Sigmoid colon (tissue), 6 donors: ENCODE measurements at regions not wholly inside any gene's neighbourhood (a gene's known extent, or its start where the extent isn't known, plus 50 kb on each side); places are given as distances from the start of the nearest gene placed in this dataset.

Experiments used
- DNase-seq: peaks from one replicate; pipeline ENCODE4 v3.0.0-alpha.2; 2019
- H3K27ac ChIP-seq, 4 donors: fragments of 200-600 bp; sonication (generic); one replicate each; pipeline ENCODE4 v1.5.1; 2016 to 2019; ENCODE audit warnings: mild to moderate bottlenecking in 1 of 4
- H3K27me3 ChIP-seq, 3 donors: fragments of 200-600 bp; sonication (generic); one replicate each; pipeline ENCODE4 v1.5.1; 2019; ENCODE audit warnings: mild to moderate bottlenecking in 1 of 3
- H3K36me3 ChIP-seq, 4 donors: fragments of 200-600 bp; sonication (generic); one replicate each; pipeline ENCODE4 v1.5.1; 2016 to 2019
- H3K4me1 ChIP-seq, 4 donors: fragments of 200-600 bp; sonication (generic); one replicate each; pipeline ENCODE4 v1.5.1; 2017 to 2019
- H3K4me3 ChIP-seq, 4 donors: fragments of 200-600 bp; sonication (generic); one replicate each; pipeline ENCODE4 v1.5.1; 2017 to 2019; ENCODE audit warnings: mild to moderate bottlenecking in 2 of 4, moderate library complexity in 1 of 4
- H3K9me3 ChIP-seq, 4 donors: fragments of 200-600 bp in 3 of 4; sonication (generic) in 3 of 4; one replicate each; pipeline versions ENCODE4 v1.5.1 to v1.6.1; 2013 to 2019
- EP300 ChIP-seq, 4 donors: sonication (generic); formaldehyde crosslinking; IDR thresholded peaks; one replicate each; pipeline ENCODE4 v1.6.1; 2017; ENCODE audit warnings: antibody characterized with exemption in 4 of 4
- POLR2A ChIP-seq, 2 donors: fragments of 450-650 bp; IDR thresholded peaks; one replicate each; pipeline ENCODE4 v1.6.1; 2016; ENCODE audit warnings: antibody characterized with exemption in 2 of 2, mild to moderate bottlenecking in 2 of 2, moderate library complexity in 2 of 2
- POLR2AphosphoS5 ChIP-seq, 4 donors: sonication (generic); formaldehyde crosslinking; IDR thresholded peaks; one replicate each; pipeline ENCODE4 v1.6.1; 2017; ENCODE audit warnings: antibody characterized with exemption in 4 of 4
- WGBS, 2 donors: extraction: QIAGEN DNeasy Blood & Tissue Kit; methylation state at CpG; one replicate each; pipeline ENCODE4 v1.1.7; 2013; 5-methylcytosine and 5-hydroxymethylcytosine counted together
- intact Hi-C: fragments of 100-400 bp; cut with DNase I; formaldehyde crosslinking; loops from one replicate; pipeline ENCODE4 v1.15.1; 2023
- TF ChIP-seq, protein P1 (sequence below), 4 experiments: fragments of 450-650 bp in 3 of 4; fragments of 200-600 bp in 1 of 4; IDR thresholded peaks; one replicate each; pipeline ENCODE4 v1.5.1; 2016 to 2019; ENCODE audit warnings: antibody characterized with exemption in 4 of 4, mild to moderate bottlenecking in 3 of 4, moderate library complexity in 2 of 4
- donor health status: healthy with polysubstance abuse.
- donor health status: healthy.

DNA sequence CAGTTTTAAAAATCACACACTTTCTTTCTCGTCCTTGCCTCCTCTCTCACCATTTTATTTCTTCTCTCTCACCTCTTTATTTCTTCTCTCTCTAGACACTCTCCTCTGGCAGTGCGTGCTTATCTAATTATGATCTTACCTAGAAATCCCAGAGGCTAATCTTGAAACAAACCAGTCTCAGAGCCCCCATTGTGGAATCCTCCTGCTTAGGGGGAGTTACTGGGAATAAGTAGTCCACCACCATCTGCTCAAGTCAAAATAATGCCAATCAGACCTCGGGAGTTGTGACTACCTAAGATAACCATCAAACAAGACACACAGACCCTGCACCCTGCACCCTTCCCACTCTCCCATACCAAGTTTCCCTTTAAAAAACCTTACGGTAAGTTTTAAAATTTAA, 256.9 kb downstream of the POM121L12 start:
- no peak for DNase-seq
- no peak overlapping the region for H3K27ac ChIP-seq
- H3K36me3 ChIP-seq = no peaks in the 10 kb centered on the region
- no peaks in the 10 kb centered on the region for H3K27me3 ChIP-seq
- intact Hi-C loops = no loop called here
- WGBS, 2 donors = 65 to 80% methylated on average over 4 of the region's 4 CpGs
- no peak for TF ChIP-seq POLR2A (IDR thresholded peaks at IDR 0.05)
- no peak for TF ChIP-seq POLR2AphosphoS5 (IDR thresholded peaks at IDR 0.05)
- TF ChIP-seq EP300 (IDR thresholded peaks at IDR 0.05) = no peak
- TF ChIP-seq, protein P1, sequence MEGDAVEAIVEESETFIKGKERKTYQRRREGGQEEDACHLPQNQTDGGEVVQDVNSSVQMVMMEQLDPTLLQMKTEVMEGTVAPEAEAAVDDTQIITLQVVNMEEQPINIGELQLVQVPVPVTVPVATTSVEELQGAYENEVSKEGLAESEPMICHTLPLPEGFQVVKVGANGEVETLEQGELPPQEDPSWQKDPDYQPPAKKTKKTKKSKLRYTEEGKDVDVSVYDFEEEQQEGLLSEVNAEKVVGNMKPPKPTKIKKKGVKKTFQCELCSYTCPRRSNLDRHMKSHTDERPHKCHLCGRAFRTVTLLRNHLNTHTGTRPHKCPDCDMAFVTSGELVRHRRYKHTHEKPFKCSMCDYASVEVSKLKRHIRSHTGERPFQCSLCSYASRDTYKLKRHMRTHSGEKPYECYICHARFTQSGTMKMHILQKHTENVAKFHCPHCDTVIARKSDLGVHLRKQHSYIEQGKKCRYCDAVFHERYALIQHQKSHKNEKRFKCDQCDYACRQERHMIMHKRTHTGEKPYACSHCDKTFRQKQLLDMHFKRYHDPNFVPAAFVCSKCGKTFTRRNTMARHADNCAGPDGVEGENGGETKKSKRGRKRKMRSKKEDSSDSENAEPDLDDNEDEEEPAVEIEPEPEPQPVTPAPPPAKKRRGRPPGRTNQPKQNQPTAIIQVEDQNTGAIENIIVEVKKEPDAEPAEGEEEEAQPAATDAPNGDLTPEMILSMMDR (IDR thresholded peaks at IDR 0.05) = no peak
- H3K9me3 ChIP-seq = no peaks in the 10 kb centered on the region
- H3K4me3 ChIP-seq = no peak overlapping the region
- no peaks in the 10 kb centered on the region for H3K4me1 ChIP-seq

DNA sequence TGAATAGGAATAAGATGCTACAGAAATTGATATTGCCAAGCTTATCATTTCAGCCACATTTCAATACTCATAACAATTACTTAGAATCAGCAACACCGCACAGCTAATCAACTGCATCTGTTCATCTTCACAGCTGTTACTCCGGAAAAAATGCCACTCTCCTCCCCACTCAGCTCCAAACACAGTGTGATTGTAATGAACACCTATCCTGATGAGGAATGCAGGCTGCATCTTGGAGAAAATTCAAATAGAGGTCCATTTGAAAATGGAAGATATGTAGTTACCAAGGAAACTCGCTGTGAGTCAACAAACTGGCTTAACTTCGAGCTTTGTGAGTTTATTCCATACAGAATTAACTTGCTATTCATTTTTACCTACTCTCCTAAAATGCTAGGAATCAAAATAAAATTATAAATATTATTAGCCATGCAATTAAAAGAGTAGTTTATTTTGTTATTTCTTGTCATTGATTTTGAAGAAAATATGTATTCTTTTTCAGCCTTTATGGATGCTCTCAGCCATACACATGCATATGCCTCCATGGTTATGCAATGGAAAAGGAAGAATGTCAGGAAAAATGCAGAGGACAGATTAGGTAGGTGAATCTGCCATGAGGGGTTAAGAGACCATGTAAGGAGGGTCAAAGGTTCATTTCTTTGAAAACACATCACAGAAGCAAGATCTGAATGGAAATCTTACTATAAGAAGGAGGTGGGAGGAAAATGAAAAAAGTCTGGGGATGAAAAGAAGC, 267.2 kb downstream of the POM121L12 start:
- 66 to 70% methylated on average over 4 of the region's 4 CpGs for WGBS, 2 donors
- no peaks in the 10 kb centered on the region for H3K36me3 ChIP-seq
- no peaks in the 10 kb centered on the region for H3K27me3 ChIP-seq
- no peaks in the 10 kb centered on the region for H3K9me3 ChIP-seq
- TF ChIP-seq EP300 (IDR thresholded peaks at IDR 0.05) = no peak
- TF ChIP-seq, protein P1 (IDR thresholded peaks at IDR 0.05) = no peak
- intact Hi-C loops = no loop called here
- DNase-seq = no peak
- H3K27ac ChIP-seq = no peak overlapping the region
- H3K4me3 ChIP-seq = no peak overlapping the region
- peaks cover 0 to 6% (median 2%) of the 10 kb centered on the region in 4 donors for H3K4me1 ChIP-seq

DNA sequence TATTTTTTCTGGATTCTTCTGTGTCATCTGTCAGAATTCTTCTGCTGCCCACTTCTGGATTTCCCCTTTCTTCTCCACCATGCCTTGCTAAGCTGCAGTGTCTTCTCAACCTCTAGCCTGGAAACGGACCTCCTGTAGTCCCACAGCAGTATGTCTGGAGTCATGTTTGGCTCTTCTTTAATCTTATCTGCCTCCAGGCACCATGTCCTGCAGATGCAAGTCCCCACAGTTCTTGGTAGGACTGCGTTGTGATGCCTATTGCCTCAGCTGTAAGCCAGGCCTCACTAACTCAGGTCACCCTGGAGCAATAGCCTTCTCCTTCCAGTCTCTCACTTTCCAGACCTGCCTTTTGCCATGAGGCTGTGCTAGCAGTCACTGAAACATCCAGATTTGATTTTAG, 268.3 kb downstream of the POM121L12 start:
- DNase-seq = no peak

DNA sequence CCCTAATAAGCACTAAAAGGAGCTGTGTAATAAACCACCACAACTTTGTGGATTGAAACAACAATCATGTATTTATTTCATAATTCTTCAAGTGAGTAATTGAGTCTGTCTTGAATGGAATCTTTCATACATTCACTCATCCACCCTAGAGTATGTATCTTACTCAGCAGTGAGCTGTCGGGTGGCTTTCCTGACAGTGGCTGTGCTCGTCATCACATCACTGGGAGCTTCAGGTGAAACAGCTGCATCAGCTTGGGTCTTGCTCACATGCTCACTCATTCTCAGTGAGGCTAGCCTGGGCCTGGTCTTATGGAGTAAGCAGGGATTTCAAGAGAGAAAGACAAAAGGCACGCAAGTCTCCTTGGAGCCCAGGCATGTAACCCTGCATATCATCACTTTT, 271.4 kb downstream of the POM121L12 start:
- intact Hi-C loops = no loop called here
- Histone ChIP-seq H3K4me3 (no peak overlapping the region), H3K27me3 (no peaks in the 10 kb centered on the region), H3K9me3 (no peaks in the 10 kb centered on the region), H3K4me1 (peaks cover 0 to 6% (median 2%) of the 10 kb centered on the region in 4 donors), H3K36me3 (no peaks in the 10 kb centered on the region), H3K27ac (no peak overlapping the region)
- DNase-seq = no peak
- TF ChIP-seq, protein P1 (IDR thresholded peaks at IDR 0.05) = no peak
- TF ChIP-seq EP300 (IDR thresholded peaks at IDR 0.05) = no peak
- TF ChIP-seq POLR2A (IDR thresholded peaks at IDR 0.05) = no peak
- TF ChIP-seq POLR2AphosphoS5 (IDR thresholded peaks at IDR 0.05) = no peak
- WGBS, 2 donors = 90 to 97% methylated on average over 3 of the region's 3 CpGs

More for the DNA sequence above, 268.3 kb downstream of the POM121L12 start:
- Histone ChIP-seq H3K27me3 (no peaks in the 10 kb centered on the region), H3K36me3 (no peaks in the 10 kb centered on the region), H3K4me1 (peaks cover 0 to 6% (median 2%) of the 10 kb centered on the region in 4 donors), H3K9me3 (no peaks in the 10 kb centered on the region), H3K4me3 (no peak overlapping the region), H3K27ac (no peak overlapping the region)
- intact Hi-C loops = no loop called here
- no peak for TF ChIP-seq EP300 (IDR thresholded peaks at IDR 0.05)
- no peak for TF ChIP-seq POLR2AphosphoS5 (IDR thresholded peaks at IDR 0.05)
- TF ChIP-seq POLR2A (IDR thresholded peaks at IDR 0.05) = no peak
- TF ChIP-seq, protein P1 (IDR thresholded peaks at IDR 0.05) = no peak
- WGBS, 2 donors = 77 to 86% methylated on average over 2 of the region's 2 CpGs

DNA sequence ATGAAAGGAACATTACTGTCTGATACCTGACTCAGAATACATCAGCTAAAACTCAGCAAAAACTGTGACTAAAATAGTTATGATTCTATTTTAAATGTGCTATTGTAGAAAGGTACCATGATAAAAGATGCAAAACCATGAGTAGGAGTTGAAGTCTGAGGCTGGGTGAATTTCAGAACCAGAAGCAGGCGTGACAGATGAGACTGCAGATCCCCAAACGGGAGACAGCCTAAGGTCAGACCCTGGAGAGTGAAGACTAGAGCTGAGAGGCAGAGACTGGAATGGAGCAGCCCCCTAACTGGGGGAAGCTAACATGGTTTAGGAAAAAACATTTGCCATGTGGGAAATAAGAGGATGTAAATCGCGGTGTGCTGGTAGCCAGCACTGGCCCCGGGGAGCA, 275.8 kb downstream of the POM121L12 start:
- intact Hi-C loops = no loop called here
- Histone ChIP-seq H3K36me3 (no peaks in the 10 kb centered on the region), H3K4me3 (no peak overlapping the region), H3K27ac (no peak overlapping the region), H3K4me1 (peaks cover 0 to 10% (median 4%) of the 10 kb centered on the region in 4 donors), H3K27me3 (no peaks in the 10 kb centered on the region), H3K9me3 (no peaks in the 10 kb centered on the region)
- no peak for DNase-seq
- TF ChIP-seq POLR2A (IDR thresholded peaks at IDR 0.05) = no peak
- 62 to 80% methylated on average over 5 of the region's 5 CpGs for whole genome bisulfite sequencing, 2 donors
